ENCODE measurements at regions not wholly inside any gene's neighbourhood (a gene's known extent, or its start where the extent isn't known, plus 50 kb on each side); places are given as distances from the start of the nearest gene placed in this dataset.

- no peak for DNase-seq (ENCODE audit: low read depth)
- TF ChIP-seq CTCF (IDR thresholded peaks at IDR 0.05; ENCODE audit: insufficient read depth, low read length), result no peak
- no peak overlapping the region for H3K4me3 ChIP-seq (ENCODE audit: low read depth, low read length)
These were observed 103.3 kb upstream of the SLC4A4 start for GRCh38 chr4:71235311-71236201.

GRCh38 chr4:71236226-71236625 lies 102.6 kb upstream of the SLC4A4 start:
- DNase-seq (ENCODE audit: low read depth), result no peak
- no peak for TF ChIP-seq CTCF (IDR thresholded peaks at IDR 0.05; ENCODE audit: insufficient read depth, low read length)
- no peak overlapping the region for H3K4me3 ChIP-seq (ENCODE audit: low read depth, low read length)

- no peak for TF ChIP-seq CTCF (IDR thresholded peaks at IDR 0.05; ENCODE audit: insufficient read depth, low read length)
- DNase-seq (ENCODE audit: low read depth), result no peak
These were observed 101.2 kb upstream of the SLC4A4 start for GRCh38 chr4:71237641-71238040.

GRCh38 chr4:71239365-71239764 lies 99.5 kb upstream of the SLC4A4 start:
- no peak overlapping the region for H3K4me3 ChIP-seq (ENCODE audit: low read depth, low read length)
- no peak for DNase-seq (ENCODE audit: low read depth)

More at GRCh38 chr4:71237641-71238040, 101.2 kb upstream of the SLC4A4 start:
- H3K4me3 ChIP-seq (ENCODE audit: low read depth, low read length), result no peak overlapping the region

GRCh38 chr4:71240094-71240493 lies 98.7 kb upstream of the SLC4A4 start:
- DNase-seq (ENCODE audit: low read depth), result peak; percentile 34
- no peak overlapping the region for H3K4me3 ChIP-seq (ENCODE audit: low read depth, low read length)
- no peak for TF ChIP-seq CTCF (IDR thresholded peaks at IDR 0.05; ENCODE audit: insufficient read depth, low read length)

More at GRCh38 chr4:71239365-71239764, 99.5 kb upstream of the SLC4A4 start:
- TF ChIP-seq CTCF (IDR thresholded peaks at IDR 0.05; ENCODE audit: insufficient read depth, low read length), result no peak

- no peak for DNase-seq (ENCODE audit: low read depth)
- TF ChIP-seq CTCF (IDR thresholded peaks at IDR 0.05; ENCODE audit: insufficient read depth, low read length), result no peak
- H3K4me3 ChIP-seq (ENCODE audit: low read depth, low read length), result no peak overlapping the region
These were observed 97.1 kb upstream of the SLC4A4 start for GRCh38 chr4:71241501-71242288.
